HG02938 (cell line): ENCODE measurements at regions not wholly inside any gene's neighbourhood (a gene's known extent, or its start where the extent isn't known, plus 50 kb on each side); places are given as distances from the start of the nearest gene placed in this dataset.
"Not testable (repeated sequence)": the region's sequence is repeated elsewhere in the genome, so short reads cannot be mapped to it uniquely, and the experiment has no call there.

ENCODE experiments used
- ATAC-seq: cut with Tn5 transposase; IDR thresholded peaks from one replicate; pipeline ENCODE4 v1.9.1; 2021; ENCODE audit warnings: mild to moderate bottlenecking, moderate library complexity; ENCODE audit not compliant: unreplicated experiment

DNA sequence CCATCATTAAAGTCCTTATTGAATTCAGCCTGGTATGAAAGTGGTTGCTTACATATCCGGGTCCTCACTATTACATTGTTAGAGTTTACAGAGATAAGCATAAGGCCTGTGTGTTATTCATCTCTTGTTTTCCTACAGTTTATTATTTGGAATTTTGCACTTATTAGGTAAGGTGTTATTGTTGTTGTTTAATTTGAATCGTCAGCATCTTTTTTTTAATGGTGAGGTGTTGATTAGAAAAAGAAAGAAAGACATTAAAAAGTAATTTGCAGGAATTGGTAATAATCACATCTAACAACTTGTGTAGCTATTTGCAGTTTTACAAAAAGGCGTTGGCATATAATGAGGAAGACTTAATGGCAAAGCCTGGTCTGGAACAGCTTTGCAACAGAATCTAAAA, 158.6 kb downstream of the SAMD5 start:
- no peak for ATAC-seq

DNA sequence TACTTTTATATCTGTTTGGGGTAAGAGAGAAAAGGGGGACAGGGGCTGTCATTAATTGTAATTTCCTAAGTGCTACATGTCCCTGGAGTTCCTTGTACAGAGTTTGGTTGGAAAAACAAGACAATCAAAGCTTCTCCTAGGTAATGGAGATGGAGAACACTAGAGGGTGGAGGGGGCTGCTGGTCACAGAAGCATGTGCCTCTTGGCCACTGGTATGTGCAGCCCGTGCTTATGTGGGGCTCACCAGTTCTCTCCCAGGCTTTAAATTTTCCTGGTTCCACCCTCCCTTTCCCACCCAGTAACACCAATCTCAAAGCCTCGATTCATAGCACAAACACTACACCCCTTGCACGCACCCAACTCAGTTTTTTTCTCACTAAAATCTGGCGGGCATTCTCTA, 165.6 kb downstream of the SAMD5 start:
- ATAC-seq = no peak

DNA sequence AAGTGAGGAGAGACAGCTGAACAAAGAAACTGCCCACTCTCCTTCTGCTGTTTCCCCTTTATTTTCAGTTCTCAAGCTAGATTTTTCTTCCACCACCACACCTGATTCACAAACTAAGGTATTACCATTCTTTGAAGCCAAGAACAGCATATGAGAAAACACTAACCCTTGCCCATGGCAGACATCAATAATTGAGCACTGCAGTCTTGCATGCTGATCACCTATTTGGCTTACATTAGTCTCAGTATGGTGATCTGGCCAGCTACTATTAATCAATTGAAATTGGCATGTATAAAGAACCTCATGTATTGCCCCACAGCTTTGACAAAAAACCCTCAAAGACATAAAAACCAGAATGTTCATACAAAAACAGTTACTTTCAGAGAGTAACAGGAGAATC, 166.3 kb downstream of the SAMD5 start:
- ATAC-seq = no peak

DNA sequence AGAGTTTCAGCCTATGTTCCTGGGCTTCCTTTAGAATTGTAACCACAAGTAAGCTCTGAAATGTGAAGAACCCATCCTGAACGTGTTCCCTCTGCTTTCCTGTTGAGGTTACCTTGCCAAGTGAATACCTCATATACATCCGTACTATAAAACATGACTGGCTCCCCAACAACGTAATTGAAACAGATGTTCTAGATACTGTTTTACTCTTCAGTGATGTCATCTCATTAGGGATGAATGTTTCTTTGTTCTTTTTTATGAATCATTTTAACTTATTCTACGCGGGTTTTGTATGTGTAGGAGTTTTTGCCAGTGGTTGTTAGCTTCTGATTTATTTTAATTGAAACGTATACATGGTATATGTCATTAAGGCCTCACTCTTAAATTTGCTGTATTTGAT, 166.8 kb downstream of the SAMD5 start:
- ATAC-seq = no peak

- ATAC-seq = no peak
Observed at GRCh38 chr6:147676495-147677199, 168.2 kb downstream of the SAMD5 start.

DNA sequence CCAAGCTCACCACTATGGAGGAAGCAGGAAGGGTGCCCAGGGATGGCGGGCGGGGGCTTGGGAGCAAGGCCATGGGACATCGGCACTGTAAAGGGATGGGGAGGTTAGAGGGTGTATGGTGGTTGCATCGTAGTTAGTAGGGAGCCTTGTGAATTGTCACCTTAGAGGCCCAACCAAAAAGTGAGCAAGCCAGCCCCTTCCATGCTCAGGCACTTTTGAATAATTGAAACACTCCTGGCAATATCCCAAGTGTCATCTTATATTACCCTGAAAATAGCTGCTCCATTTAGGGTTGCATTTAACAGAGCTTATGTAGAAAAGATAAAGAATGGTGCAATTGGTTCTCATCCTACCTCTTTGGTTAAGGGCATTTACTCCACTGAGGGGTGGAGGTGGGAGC, 169.2 kb downstream of the SAMD5 start:
- no peak for ATAC-seq

DNA sequence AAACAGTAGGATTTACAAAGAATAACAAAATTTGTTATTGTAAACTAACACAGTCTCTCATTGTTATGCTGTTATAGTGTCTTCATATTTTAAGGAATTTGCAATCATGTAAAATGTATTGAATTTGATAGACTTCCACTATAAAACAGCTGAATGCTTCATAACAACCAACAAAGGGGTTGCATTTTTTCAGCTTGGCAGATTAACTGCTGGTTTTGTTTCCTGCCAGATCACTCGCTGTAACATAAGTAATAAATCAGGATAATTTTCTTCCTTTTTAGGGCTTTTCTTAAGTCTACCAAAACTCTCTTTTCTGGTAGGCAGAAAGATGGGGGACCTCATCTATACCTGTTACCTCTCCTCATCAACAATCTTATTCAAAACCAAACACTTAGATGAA, 169.8 kb downstream of the SAMD5 start:
- no peak for ATAC-seq

DNA sequence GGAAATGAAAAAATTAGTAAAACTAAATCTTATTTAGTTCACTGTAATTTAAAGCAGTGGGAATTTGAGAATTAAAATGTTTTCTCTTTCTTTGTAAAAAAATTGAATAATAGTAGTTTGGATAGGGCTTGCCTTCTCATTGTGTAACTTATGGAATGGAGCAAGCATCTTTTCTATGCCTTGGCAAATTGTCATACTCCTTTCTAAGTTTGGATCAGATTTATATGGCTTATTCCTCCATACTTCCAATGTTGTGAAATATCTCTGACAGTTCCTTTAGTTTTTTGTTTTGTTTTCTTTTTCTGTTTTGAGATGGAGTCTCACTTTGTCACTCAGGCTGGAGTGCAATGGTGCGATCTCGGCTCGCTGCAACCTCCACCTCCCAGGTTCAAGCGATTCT, 176.4 kb downstream of the SAMD5 start:
- no peak for ATAC-seq

- ATAC-seq = no peak
Observed at GRCh38 chr6:147689398-147689797, 180.9 kb downstream of the SAMD5 start.

GRCh38 chr6:147691446-147691845, 183.0 kb downstream of the SAMD5 start:
- ATAC-seq = no peak

GRCh38 chr6:147693181-147693580, 184.7 kb downstream of the SAMD5 start:
- no peak for ATAC-seq

DNA sequence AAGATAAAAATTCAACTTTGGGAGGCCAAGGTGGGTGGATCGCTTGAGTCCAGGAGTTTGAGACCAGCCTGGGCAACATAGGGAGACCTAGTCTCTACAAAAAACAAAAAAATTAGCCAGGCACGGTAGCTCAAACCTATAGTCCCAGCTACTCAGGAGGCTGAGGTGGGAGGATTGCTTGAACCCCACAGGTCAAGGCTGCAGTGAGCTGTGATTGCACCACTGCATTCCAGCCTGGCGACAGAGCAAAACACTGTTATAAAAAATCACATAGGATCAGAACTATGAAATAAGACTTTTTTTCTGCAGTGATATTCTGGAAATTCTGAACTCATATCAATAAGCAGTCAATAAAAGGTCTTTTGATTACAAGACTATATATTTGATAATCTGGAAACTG, 186.1 kb downstream of the SAMD5 start:
- ATAC-seq = not testable (repeated sequence)

DNA sequence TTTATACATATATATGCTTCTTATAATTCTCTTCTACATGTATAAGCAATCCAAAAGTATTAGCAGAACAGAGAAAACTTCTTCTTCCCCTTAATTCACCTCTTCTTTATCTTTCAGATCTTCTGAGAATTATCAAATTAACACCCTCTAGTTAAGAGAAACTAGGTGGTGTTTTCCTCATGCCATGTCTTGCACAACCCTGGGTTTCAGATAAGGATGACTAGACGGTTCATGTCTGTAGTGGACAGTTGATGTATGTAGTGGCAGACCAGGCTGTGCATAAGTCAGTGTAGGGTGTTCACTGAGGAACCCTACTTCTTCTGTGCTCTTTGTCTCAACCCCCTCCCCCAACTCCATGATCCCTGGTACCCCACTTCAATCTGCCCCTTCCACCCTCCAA, 187.3 kb downstream of the SAMD5 start:
- ATAC-seq = no peak

- no peak for ATAC-seq
Observed at GRCh38 chr6:147699140-147699539, 190.7 kb downstream of the SAMD5 start.

DNA sequence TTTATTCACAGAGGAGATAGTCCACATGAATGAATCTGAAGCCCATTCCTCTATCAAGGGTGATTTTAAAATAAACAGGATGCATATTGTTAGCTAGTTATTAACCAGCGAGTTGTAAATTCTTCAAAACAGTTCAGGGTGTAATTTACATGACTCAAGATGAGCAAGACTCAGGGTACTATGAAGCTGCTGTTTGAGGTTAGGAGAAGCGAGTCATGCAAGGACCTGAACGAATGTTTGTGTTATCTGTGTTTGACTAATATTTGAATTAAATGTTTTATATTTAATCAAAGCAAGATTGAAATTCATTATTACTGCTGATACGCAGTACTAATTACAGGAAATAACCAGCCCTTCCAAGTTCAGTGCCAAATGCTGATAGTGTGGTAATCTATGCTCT, 191.1 kb downstream of the SAMD5 start:
- ATAC-seq = no peak

DNA sequence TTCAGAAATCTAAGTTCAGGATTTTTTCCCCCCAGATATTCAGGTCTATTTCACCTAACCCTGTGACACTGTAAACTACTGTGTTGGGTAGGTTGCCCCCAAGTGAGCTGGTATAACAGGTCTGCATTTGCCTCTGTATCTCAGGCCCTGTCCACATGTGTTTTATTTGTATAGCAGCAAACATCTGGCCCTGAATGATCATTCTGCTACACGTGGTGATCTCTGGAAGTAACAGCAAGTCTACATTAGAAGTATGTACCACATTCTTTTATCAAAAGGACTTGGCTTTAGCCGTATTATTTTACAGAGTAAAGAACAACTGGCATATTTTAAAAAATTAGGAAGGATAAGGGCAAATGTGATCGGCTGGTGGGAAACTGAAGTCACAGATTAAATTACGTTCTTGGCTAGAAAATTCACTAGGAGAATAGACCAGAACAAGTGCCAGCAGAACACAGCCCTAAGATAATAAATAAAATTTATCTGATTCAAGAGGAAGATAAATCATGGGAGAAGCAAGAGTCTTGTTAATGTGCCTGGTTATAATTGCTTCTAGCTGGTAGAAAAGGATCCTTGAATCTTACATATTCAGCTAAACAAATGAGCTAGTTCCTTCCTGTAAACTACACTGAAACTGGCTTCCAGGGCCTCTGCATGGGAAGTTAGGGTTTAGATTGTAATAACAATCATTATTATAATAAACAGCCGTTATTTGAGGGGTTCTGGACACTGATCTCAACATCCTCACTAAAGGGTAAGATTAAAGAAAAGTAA, 192.1 kb downstream of the SAMD5 start:
- no peak for ATAC-seq

DNA sequence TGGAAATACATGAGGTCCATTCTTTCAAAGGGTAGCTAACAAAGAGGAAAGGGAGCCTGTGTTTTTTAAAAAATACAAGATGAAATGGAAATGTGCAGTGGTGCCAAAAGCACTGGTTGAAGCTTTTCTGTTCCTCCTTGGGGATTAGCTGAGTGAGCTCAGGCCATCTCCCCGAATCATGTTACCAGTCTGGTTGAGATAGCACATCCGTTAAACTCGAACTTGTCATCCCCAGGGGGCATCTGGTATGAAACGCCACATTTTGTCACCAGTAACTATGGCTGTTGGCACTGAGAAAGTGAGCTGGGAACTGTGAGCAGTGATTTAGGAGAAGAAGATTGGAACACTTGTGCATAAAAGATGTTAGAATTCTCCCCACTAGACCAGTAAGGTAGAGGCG, 196.2 kb downstream of the SAMD5 start:
- no peak for ATAC-seq

- ATAC-seq = no peak
Observed at GRCh38 chr6:147707524-147707923, 199.0 kb downstream of the SAMD5 start.

DNA sequence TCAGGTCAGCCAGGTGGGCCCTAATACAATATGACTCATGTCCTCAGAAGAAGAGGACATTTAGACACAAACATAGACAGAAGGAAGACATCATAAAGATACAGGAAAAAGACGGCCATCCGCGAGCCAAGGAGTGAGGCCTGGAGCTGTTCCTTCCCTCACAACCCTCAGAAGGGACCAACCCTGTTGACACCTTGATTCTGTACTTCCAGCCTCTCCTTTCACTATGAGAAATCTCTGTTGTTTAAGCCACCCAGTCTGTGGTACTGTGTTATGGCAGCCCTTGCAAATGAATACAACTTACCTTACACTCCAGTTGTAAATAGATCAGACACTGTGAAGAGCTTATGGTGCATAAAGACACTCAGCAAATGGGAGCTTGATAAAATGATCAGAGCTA, 199.7 kb downstream of the SAMD5 start:
- ATAC-seq = no peak

DNA sequence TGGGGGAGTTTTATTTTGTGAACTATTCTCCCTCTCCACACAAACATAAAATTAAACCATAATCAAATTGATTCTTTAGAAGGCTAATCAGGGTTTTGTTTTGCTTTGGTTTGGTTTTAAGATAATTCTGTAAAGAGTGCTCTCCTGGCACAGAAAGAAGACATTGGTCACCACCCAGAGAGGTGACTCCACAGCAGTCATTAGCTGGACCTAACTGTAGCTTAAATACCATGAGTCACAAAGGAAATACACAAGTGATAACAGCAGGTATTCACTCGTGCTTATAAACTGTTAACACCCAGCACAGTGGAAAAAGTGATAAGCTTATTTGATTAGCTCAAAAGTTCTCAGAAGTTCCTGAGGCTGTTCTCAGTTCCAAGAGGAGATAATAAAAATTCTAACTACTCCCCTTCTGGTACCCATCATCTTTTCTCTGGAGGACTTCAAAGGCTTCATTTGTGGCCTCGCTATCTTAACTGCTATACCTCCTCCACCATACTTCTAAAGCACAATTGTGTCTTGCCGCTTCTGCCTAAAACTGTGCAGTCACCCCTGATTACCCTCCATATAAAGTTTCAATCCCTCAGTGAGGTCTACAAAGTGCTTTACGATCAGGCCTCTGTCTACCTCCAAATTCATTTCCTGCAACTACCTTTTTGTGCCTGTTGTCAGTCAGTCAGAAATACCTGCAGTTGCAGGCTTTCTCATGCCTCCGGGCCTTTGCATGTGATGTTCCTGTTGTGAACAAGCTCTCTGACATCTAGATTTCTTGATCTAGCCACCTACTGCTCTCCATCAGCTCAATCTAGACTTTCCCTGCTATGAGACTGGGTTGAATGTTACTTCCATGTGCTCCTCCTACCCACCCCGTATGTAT, 201.1 kb downstream of the SAMD5 start:
- ATAC-seq = no peak

DNA sequence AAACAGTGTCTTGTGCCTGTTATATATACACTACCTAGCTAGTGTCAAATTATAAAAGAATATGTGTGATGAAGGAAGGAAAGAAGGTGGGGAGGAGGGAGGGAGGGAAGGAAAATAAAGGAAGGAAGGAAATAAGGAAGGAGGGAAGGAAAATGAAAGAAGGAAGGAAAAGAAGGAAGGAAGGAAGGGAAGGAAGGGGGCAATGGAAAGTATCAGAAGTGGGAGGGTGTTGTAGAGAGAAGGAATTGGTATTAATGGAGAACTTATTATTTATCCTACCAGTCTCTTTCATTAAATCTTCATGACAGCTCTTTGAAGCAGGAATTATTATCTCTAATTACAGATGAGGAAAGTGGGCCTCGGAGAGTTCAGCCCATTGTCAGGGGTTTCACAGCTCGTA, 202.4 kb downstream of the SAMD5 start:
- no peak for ATAC-seq

DNA sequence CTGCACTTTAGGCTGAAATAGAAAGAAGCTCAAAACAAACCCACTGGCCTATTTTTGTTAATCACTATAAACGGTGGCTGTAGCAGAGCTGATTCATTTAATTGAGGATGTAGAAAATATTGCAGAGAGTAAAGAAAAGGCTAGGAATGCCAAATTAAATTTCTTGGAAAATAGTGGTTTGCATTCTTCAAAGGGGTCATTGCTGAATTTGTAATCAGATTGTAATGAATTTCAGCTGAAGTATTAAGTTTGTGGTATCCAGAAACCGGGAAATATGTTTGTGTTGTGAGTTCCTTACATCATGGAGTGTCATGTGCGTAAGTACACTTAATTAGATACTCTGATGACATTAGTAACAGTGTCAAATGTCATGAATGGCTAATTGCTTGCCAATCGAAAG, 203.0 kb downstream of the SAMD5 start:
- no peak for ATAC-seq
